Adrenal gland (tissue), 5 donors: ENCODE measurements at regions not wholly inside any gene's neighbourhood (a gene's known extent, or its start where the extent isn't known, plus 50 kb on each side); places are given as distances from the start of the nearest gene placed in this dataset.

Experiments
- CTCF ChIP-seq, 6 experiments: fragments of 450-650 bp in 4 of 6; fragments of 200-600 bp in 2 of 6; sonication (generic) in 1 of 6; IDR thresholded peaks; 1 replicate in 5 of 6; 2 replicates in 1 of 6; pipeline versions ENCODE4 v1.5.1 to v1.8.0; 2016 to 2021; ENCODE audit warnings: antibody characterized with exemption in 6 of 6, mild to moderate bottlenecking in 2 of 6, moderate library complexity in 1 of 6
- POLR2A ChIP-seq, 2 donors: fragments of 450-650 bp; IDR thresholded peaks; one replicate each; pipeline ENCODE4 v1.6.1; 2017; ENCODE audit warnings: antibody characterized with exemption in 2 of 2, mild to moderate bottlenecking in 2 of 2, moderate library complexity in 1 of 2
- donor health status: DM: no; HTN: no; CAD: no.

GRCh38 chr7:54967377-54967776, 51.4 kb upstream of the EGFR start:
- TF ChIP-seq CTCF (IDR thresholded peaks at IDR 0.05) (no peak), POLR2A (IDR thresholded peaks at IDR 0.05) (no peak)
